Glomerular visceral epithelial cell (primary cell): ENCODE measurements at regions not wholly inside any gene's neighbourhood (a gene's known extent, or its start where the extent isn't known, plus 50 kb on each side); places are given as distances from the start of the nearest gene placed in this dataset.
A peak's percentile ranks its signal among the peaks of the same experiment; 100 is the strongest.
"Not testable (repeated sequence)": the region's sequence is repeated elsewhere in the genome, so short reads cannot be mapped to it uniquely, and the experiment has no call there.

Source experiments
- DNase-seq: peaks from one replicate; pipeline ENCODE4 v3.0.0-alpha.2; 2016; ENCODE audit errors: extremely low spot score

- peak; percentile 88 for DNase-seq
Measured at GRCh38 chr1:9441451-9442133, 97.7 kb upstream of the SLC25A33 start.

GRCh38 chr1:9442278-9442846 lies 96.9 kb upstream of the SLC25A33 start:
- DNase-seq, result peak; percentile 52

GRCh38 chr1:9442986-9443385 lies 96.3 kb upstream of the SLC25A33 start:
- no peak for DNase-seq

GRCh38 chr1:9443913-9444445 lies 95.3 kb upstream of the SLC25A33 start:
- DNase-seq, result no peak

GRCh38 chr1:9444532-9444931 lies 94.7 kb upstream of the SLC25A33 start:
- no peak for DNase-seq

GRCh38 chr1:9445081-9445480 lies 94.2 kb upstream of the SLC25A33 start:
- DNase-seq, result not testable (repeated sequence)

GRCh38 chr1:9447215-9447960 lies 91.9 kb upstream of the SLC25A33 start:
- no peak for DNase-seq

GRCh38 chr1:9448132-9449109 lies 90.8 kb upstream of the SLC25A33 start:
- DNase-seq, result no peak

- DNase-seq, result no peak
Measured at GRCh38 chr1:9449110-9449627, 90.1 kb upstream of the SLC25A33 start.

- DNase-seq, result no peak
Measured at GRCh38 chr1:9449976-9450696, 89.1 kb upstream of the SLC25A33 start.

- no peak for DNase-seq
Measured at GRCh38 chr1:9451081-9451480, 88.2 kb upstream of the SLC25A33 start.

GRCh38 chr1:9452516-9453140 lies 86.6 kb upstream of the SLC25A33 start:
- no peak for DNase-seq

- DNase-seq, result no peak
Measured at GRCh38 chr1:9453375-9453774, 85.9 kb upstream of the SLC25A33 start.

GRCh38 chr1:9453779-9454418 lies 85.4 kb upstream of the SLC25A33 start:
- DNase-seq, result no peak

GRCh38 chr1:9454494-9455066 lies 84.7 kb upstream of the SLC25A33 start:
- no peak for DNase-seq

GRCh38 chr1:9455487-9456234 lies 83.6 kb upstream of the SLC25A33 start:
- DNase-seq, result peak; percentile 47

- no peak for DNase-seq
Measured at GRCh38 chr1:9456833-9457232, 82.4 kb upstream of the SLC25A33 start.

GRCh38 chr1:9459816-9460407 lies 79.4 kb upstream of the SLC25A33 start:
- no peak for DNase-seq
